Midbrain (tissue), 1 donor: ENCODE measurements at regions not wholly inside any gene's neighbourhood (a gene's known extent, or its start where the extent isn't known, plus 50 kb on each side); places are given as distances from the start of the nearest gene placed in this dataset.
A peak's percentile ranks its signal among the peaks of the same experiment; 100 is the strongest.

Source experiments
- DNase-seq: peaks from one replicate; lab custom pipeline; 2025; lab: John Stamatoyannopoulos, UW

- no peak for DNase-seq
Observed at GRCh38 chr1:4964634-4965345, 310.4 kb downstream of the AJAP1 start.

GRCh38 chr1:4963251-4963650 is 308.8 kb downstream of the AJAP1 start:
- DNase-seq: no peak

- DNase-seq: no peak
Observed at GRCh38 chr1:4962836-4963235, 308.4 kb downstream of the AJAP1 start.

- no peak for DNase-seq
Observed at GRCh38 chr1:4961935-4962645, 307.7 kb downstream of the AJAP1 start.

GRCh38 chr1:4960782-4961475 is 306.5 kb downstream of the AJAP1 start:
- no peak for DNase-seq

GRCh38 chr1:4960336-4960735 is 305.9 kb downstream of the AJAP1 start:
- DNase-seq: no peak

GRCh38 chr1:4959216-4959615 is 304.8 kb downstream of the AJAP1 start:
- no peak for DNase-seq

GRCh38 chr1:4957027-4957426 is 302.6 kb downstream of the AJAP1 start:
- DNase-seq: no peak

GRCh38 chr1:4954392-4954791 is 300.0 kb downstream of the AJAP1 start:
- DNase-seq: no peak

GRCh38 chr1:4951601-4952000 is 297.2 kb downstream of the AJAP1 start:
- DNase-seq: no peak

GRCh38 chr1:4946343-4946742 is 291.9 kb downstream of the AJAP1 start:
- no peak for DNase-seq

- DNase-seq: no peak
Observed at GRCh38 chr1:4944911-4945310, 290.5 kb downstream of the AJAP1 start.

GRCh38 chr1:4944072-4944471 is 289.7 kb downstream of the AJAP1 start:
- no peak for DNase-seq

- no peak for DNase-seq
Observed at GRCh38 chr1:4939266-4939665, 284.9 kb downstream of the AJAP1 start.

- no peak for DNase-seq
Observed at GRCh38 chr1:4937876-4938534, 283.6 kb downstream of the AJAP1 start.

- peak; percentile 5 for DNase-seq
Observed at GRCh38 chr1:4935807-4936206, 281.4 kb downstream of the AJAP1 start.

- no peak for DNase-seq
Observed at GRCh38 chr1:4933232-4933631, 278.8 kb downstream of the AJAP1 start.

GRCh38 chr1:4932311-4933030 is 278.1 kb downstream of the AJAP1 start:
- DNase-seq: no peak

- DNase-seq: no peak
Observed at GRCh38 chr1:4931486-4931885, 277.1 kb downstream of the AJAP1 start.

- DNase-seq: no peak
Observed at GRCh38 chr1:4928186-4928585, 273.8 kb downstream of the AJAP1 start.

- DNase-seq: no peak
Observed at GRCh38 chr1:4924356-4924755, 269.9 kb downstream of the AJAP1 start.

GRCh38 chr1:4916610-4917009 is 262.2 kb downstream of the AJAP1 start:
- no peak for DNase-seq
